ENCODE measurements at regions not wholly inside any gene's neighbourhood (a gene's known extent, or its start where the extent isn't known, plus 50 kb on each side); places are given as distances from the start of the nearest gene placed in this dataset.

GRCh38 chr3:162278834-162279233 lies 782.2 kb downstream of the OTOL1 start:
- DNase-seq (ENCODE audit: extremely low read depth, low read depth) = no peak
- no peak overlapping the region for H3K4me3 ChIP-seq (replicated peaks; ENCODE audit: low read depth, low read length)
- no peak for TF ChIP-seq CTCF (IDR thresholded peaks at IDR 0.05; ENCODE audit: low read depth, low read length, missing control alignments)

GRCh38 chr3:162285259-162285658 lies 788.7 kb downstream of the OTOL1 start:
- H3K4me3 ChIP-seq (replicated peaks; ENCODE audit: low read depth, low read length) = no peak overlapping the region
- DNase-seq (ENCODE audit: extremely low read depth, low read depth) = no peak
- no peak for TF ChIP-seq CTCF (IDR thresholded peaks at IDR 0.05; ENCODE audit: low read depth, low read length, missing control alignments)

- no peak overlapping the region for H3K4me3 ChIP-seq (replicated peaks; ENCODE audit: low read depth, low read length)
- no peak for TF ChIP-seq CTCF (IDR thresholded peaks at IDR 0.05; ENCODE audit: low read depth, low read length, missing control alignments)
- DNase-seq (ENCODE audit: extremely low read depth, low read depth) = no peak
These were observed 791.0 kb downstream of the OTOL1 start for GRCh38 chr3:162287600-162287999.

- DNase-seq (ENCODE audit: extremely low read depth, low read depth) = no peak
- no peak overlapping the region for H3K4me3 ChIP-seq (replicated peaks; ENCODE audit: low read depth, low read length)
- TF ChIP-seq CTCF (IDR thresholded peaks at IDR 0.05; ENCODE audit: low read depth, low read length, missing control alignments) = no peak
These were observed 795.8 kb downstream of the OTOL1 start for GRCh38 chr3:162292409-162292808.

DNA sequence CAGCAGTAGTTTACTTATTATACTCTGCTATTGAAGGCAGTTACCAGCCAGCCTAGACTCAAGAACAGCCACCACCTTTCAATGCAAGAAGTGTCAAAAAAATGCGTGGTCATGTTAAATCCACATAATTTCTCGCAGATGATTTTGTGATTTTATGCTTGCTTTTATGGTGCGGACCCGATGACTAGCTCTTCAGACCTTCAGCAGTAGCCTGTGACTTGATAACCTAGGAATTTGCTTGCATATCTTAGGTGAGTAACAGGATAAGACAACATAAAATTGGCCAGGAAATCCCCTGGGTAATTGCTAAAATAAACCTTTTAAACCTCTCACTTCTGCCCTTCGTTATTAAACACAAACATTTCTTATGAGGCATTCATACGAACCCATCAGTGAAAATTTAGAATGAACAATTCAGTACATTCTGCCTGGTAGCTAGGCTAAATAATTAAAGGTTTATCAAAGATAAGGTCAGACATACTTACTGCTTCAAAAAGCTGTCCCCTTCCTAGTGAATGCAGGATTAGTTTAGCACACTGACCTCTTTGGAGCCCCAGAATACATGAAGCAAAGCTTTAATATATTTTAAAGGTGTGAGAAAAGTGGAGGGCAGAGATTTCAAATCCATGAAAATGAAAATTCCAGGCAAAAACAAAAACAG lies 798.8 kb downstream of the OTOL1 start:
- no peak for TF ChIP-seq CTCF (IDR thresholded peaks at IDR 0.05; ENCODE audit: low read depth, low read length, missing control alignments)
- DNase-seq (ENCODE audit: extremely low read depth, low read depth) = peak; percentile 54
- H3K4me3 ChIP-seq (replicated peaks; ENCODE audit: low read depth, low read length) = no peak overlapping the region

- no peak for TF ChIP-seq CTCF (IDR thresholded peaks at IDR 0.05; ENCODE audit: low read depth, low read length, missing control alignments)
- H3K4me3 ChIP-seq (replicated peaks; ENCODE audit: low read depth, low read length) = no peak overlapping the region
- DNase-seq (ENCODE audit: extremely low read depth, low read depth) = no peak
These were observed 806.5 kb downstream of the OTOL1 start for GRCh38 chr3:162302983-162303624.
